Endothelial cell of umbilical vein (primary cell): ENCODE measurements at regions not wholly inside any gene's neighbourhood (a gene's known extent, or its start where the extent isn't known, plus 50 kb on each side); places are given as distances from the start of the nearest gene placed in this dataset.

Experiments used
- BruUV-seq: library from RNA; stranded (reverse); fragments of 400-500 nt; replicated peaks from 2 replicates; lab custom pipeline; 2021; lab: Mats Ljungman, UMichigan
- CTCF ChIA-PET: fragments of 300-600, 350-600 bp; sonication (Branson Sonifier 250); formaldehyde crosslinking; loops from one replicate; lab custom pipeline; 2021; ENCODE audit warnings: antibody characterized with exemption, inconsistent platforms; lab: Charles Lee
- POLR2A ChIA-PET: fragments of 300-600, 350-600 bp; sonication (Branson Sonifier 250); formaldehyde crosslinking; loops from one replicate; lab custom pipeline; 2021; ENCODE audit warnings: antibody characterized with exemption, inconsistent platforms; lab: Charles Lee
- DNase-seq: peaks from one replicate; pipeline ENCODE4 v3.0.0-alpha.2; 2011; ENCODE audit warnings: low read depth, low spot score
- FAIRE-seq: peaks from 2 replicates; lab custom pipeline; 2011; peaks lifted over from hg19 to GRCh38; lab: Jason Lieb, UNC
- H2AFZ ChIP-seq: 2 replicates; pipeline ENCODE4 v1.6.0; 2012; ENCODE audit warnings: low read depth, low read length, control low read depth, inconsistent platforms
- H3K27ac ChIP-seq: 2 replicates; pipeline ENCODE4 v1.5.1; 2011; ENCODE audit warnings: low read depth, mild to moderate bottlenecking, control low read depth, low read length, moderate library complexity; ENCODE audit not compliant: insufficient read depth
- H3K27me3 ChIP-seq, 2 experiments: 2 replicates each; pipeline versions ENCODE4 v1.6.0 to v1.6.1; 2011; ENCODE audit warnings: low read length in 2 of 2, mixed read lengths in 1 of 2; ENCODE audit not compliant: control insufficient read depth in 2 of 2, insufficient read depth in 2 of 2
- H3K36me3 ChIP-seq, 2 experiments: 2 replicates in 1 of 2; 3 replicates in 1 of 2; pipeline ENCODE4 v1.5.1; 2011; ENCODE audit warnings: low read length in 2 of 2, mild to moderate bottlenecking in 1 of 2, moderate library complexity in 1 of 2; ENCODE audit not compliant: control insufficient read depth in 2 of 2, insufficient read depth in 2 of 2; ENCODE audit errors: extremely low read depth in 1 of 2
- H3K4me1 ChIP-seq: 3 replicates; pipeline ENCODE4 v1.5.1; 2011; ENCODE audit warnings: mild to moderate bottlenecking, low read length; ENCODE audit not compliant: control insufficient read depth, insufficient read depth; ENCODE audit errors: extremely low read depth
- H3K4me2 ChIP-seq: 2 replicates; pipeline ENCODE4 v1.6.1; 2011; ENCODE audit warnings: low read length, control low read depth, mixed read lengths; ENCODE audit not compliant: insufficient read depth
- H3K4me3 ChIP-seq, 3 experiments: fragments of 200-600 bp in 1 of 3; sonication (generic), shearing (Covaris generic) in 1 of 3; replicated peaks in 1 of 3; 2 replicates each; pipeline ENCODE4 v1.5.1; 2011 to 2016; ENCODE audit warnings: control low read depth in 3 of 3, low read length in 3 of 3, mild to moderate bottlenecking in 2 of 3, inconsistent platforms in 1 of 3, low read depth in 1 of 3, moderate library complexity in 1 of 3; ENCODE audit not compliant: insufficient read depth in 1 of 3
- H3K79me2 ChIP-seq: 2 replicates; pipeline ENCODE4 v1.6.0; 2012; ENCODE audit warnings: low read length, inconsistent platforms; ENCODE audit not compliant: control insufficient read depth, insufficient read depth
- H3K9ac ChIP-seq: replicated peaks from 2 replicates; pipeline ENCODE3; 2011; ENCODE audit warnings: low read length, control low read depth; ENCODE audit not compliant: insufficient read depth; ENCODE audit errors: extremely low read depth
- H3K9me1 ChIP-seq: replicated peaks from 3 replicates; pipeline ENCODE4 v1.6.0; 2011; ENCODE audit warnings: mild to moderate bottlenecking, low read length; ENCODE audit not compliant: control insufficient read depth, insufficient read depth; ENCODE audit errors: extremely low read depth
- H3K9me3 ChIP-seq: replicated peaks from 2 replicates; pipeline ENCODE4 v1.5.1; 2012; ENCODE audit warnings: low read length, inconsistent platforms; ENCODE audit not compliant: control insufficient read depth, insufficient read depth
- H4K20me1 ChIP-seq: replicated peaks from 2 replicates; pipeline ENCODE3; 2011; ENCODE audit warnings: mild to moderate bottlenecking, low read length; ENCODE audit not compliant: control insufficient read depth, insufficient read depth; ENCODE audit errors: extremely low read depth
- EZH2 ChIP-seq: IDR thresholded peaks from 2 replicates; pipeline ENCODE4 v1.6.1; 2012; ENCODE audit warnings: borderline replicate concordance, low read depth, mild to moderate bottlenecking, moderate library complexity, low read length, inconsistent platforms; ENCODE audit not compliant: severe bottlenecking
- FOS ChIP-seq: IDR thresholded peaks from 2 replicates; pipeline ENCODE4 v1.6.1; 2011; ENCODE audit warnings: mild to moderate bottlenecking, low read length, moderate library complexity, borderline replicate concordance; ENCODE audit not compliant: insufficient read depth
- GATA2 ChIP-seq: IDR thresholded peaks from 2 replicates; pipeline ENCODE4 v1.7.0; 2011; ENCODE audit warnings: low read depth, mild to moderate bottlenecking, moderate library complexity, mixed read lengths, low read length; ENCODE audit not compliant: insufficient read length, insufficient read depth
- JUN ChIP-seq: IDR thresholded peaks from 2 replicates; pipeline ENCODE4 v1.6.1; 2011; ENCODE audit warnings: borderline replicate concordance, low read depth; ENCODE audit not compliant: insufficient read length, insufficient read depth
- POLR2A ChIP-seq: IDR thresholded peaks from 2 replicates; pipeline ENCODE4 v1.6.1; 2012; ENCODE audit warnings: low read depth, mild to moderate bottlenecking, control low read depth, low read length
- POLR2AphosphoS5 ChIP-seq: IDR thresholded peaks from 2 replicates; pipeline ENCODE4 v1.6.1; 2012; ENCODE audit warnings: low read depth, mild to moderate bottlenecking, control low read depth, low read length, moderate library complexity; ENCODE audit not compliant: insufficient read depth
- dilution Hi-C: fragments of 300-500 bp; cut with MboI; formaldehyde crosslinking; loops from one replicate; pipeline ENCODE4 v1.15.0; 2019; ENCODE audit warnings: low sequenced_read_pairs; ENCODE audit not compliant: extremely low pct_ligation_motif_present
- intact Hi-C: fragments of 100-400 bp; cut with micrococcal nuclease; formaldehyde crosslinking; loops from one replicate; pipeline ENCODE4 v1.10.0; 2022
- TF ChIP-seq, protein P1 (sequence below), 2 donors: IDR thresholded peaks; 1 replicate in 1 of 2; 2 replicates in 1 of 2; pipeline ENCODE4 v1.5.1; 2011; ENCODE audit warnings: low read length in 2 of 2, mild to moderate bottlenecking in 2 of 2, moderate library complexity in 2 of 2, control low read depth in 1 of 2, inconsistent platforms in 1 of 2, low read depth in 1 of 2; ENCODE audit not compliant: insufficient read depth in 1 of 2; ENCODE audit errors: extremely low read depth in 1 of 2
- TF ChIP-seq, protein P2 (sequence below): IDR thresholded peaks from 2 replicates; pipeline ENCODE4 v1.6.1; 2011; ENCODE audit not compliant: insufficient read depth, insufficient read length

DNA sequence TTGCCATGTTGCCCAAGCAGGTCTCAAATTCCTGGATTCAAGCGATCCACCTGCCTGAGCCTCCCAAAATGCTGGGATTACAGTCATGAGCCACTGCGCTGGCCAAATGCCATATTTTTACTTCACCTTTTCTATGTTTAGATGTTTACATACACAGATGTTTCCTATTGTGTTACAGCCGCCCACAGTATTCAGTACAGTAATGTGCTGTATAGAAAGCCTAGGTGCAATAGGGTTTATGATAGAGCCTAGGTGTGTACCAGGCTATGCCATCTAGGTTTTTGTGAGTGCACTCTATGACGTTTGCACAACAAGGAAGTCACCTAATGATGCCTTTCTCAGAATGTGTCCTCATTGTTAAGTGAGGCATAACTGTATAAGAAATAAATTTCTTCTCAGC, 153.4 kb downstream of the CHRM3 start:
- POLR2A ChIA-PET = no interaction called here
- H3K27ac ChIP-seq = no peak overlapping the region
- no peak overlapping the region for H2AFZ ChIP-seq
- no peak for FAIRE-seq
- CTCF ChIA-PET = no interaction called here
- intact Hi-C loops = no loop called here
- no peaks in the 10 kb centered on the region for H3K79me2 ChIP-seq
- no peaks in the 10 kb centered on the region for H3K4me1 ChIP-seq
- no peaks in the 10 kb centered on the region for H3K9me1 ChIP-seq
- BruUV-seq = no TSS peak
- no peaks in the 10 kb centered on the region for H3K27me3 ChIP-seq
- H4K20me1 ChIP-seq = no peaks in the 10 kb centered on the region
- dilution Hi-C loops = no loop called here
- H3K4me2 ChIP-seq = no peak overlapping the region
- DNase-seq = no peak
- TF ChIP-seq, protein P1, sequence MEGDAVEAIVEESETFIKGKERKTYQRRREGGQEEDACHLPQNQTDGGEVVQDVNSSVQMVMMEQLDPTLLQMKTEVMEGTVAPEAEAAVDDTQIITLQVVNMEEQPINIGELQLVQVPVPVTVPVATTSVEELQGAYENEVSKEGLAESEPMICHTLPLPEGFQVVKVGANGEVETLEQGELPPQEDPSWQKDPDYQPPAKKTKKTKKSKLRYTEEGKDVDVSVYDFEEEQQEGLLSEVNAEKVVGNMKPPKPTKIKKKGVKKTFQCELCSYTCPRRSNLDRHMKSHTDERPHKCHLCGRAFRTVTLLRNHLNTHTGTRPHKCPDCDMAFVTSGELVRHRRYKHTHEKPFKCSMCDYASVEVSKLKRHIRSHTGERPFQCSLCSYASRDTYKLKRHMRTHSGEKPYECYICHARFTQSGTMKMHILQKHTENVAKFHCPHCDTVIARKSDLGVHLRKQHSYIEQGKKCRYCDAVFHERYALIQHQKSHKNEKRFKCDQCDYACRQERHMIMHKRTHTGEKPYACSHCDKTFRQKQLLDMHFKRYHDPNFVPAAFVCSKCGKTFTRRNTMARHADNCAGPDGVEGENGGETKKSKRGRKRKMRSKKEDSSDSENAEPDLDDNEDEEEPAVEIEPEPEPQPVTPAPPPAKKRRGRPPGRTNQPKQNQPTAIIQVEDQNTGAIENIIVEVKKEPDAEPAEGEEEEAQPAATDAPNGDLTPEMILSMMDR (IDR thresholded peaks at IDR 0.05; ENCODE audit: extremely low read depth in 1 of 2, insufficient read depth in 1 of 2, low read depth in 1 of 2, low read length in 2 of 2) = no peak
- TF ChIP-seq POLR2AphosphoS5 (no peak), EZH2 (no peak), JUN (no peak)
- TF ChIP-seq, protein P2, sequence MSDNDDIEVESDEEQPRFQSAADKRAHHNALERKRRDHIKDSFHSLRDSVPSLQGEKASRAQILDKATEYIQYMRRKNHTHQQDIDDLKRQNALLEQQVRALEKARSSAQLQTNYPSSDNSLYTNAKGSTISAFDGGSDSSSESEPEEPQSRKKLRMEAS = no peak
- no peak overlapping the region for H3K4me3 ChIP-seq
- no peaks in the 10 kb centered on the region for H3K36me3 ChIP-seq
- H3K9ac ChIP-seq = no peak overlapping the region
- peaks cover 2% of the 10 kb centered on the region for H3K9me3 ChIP-seq

DNA sequence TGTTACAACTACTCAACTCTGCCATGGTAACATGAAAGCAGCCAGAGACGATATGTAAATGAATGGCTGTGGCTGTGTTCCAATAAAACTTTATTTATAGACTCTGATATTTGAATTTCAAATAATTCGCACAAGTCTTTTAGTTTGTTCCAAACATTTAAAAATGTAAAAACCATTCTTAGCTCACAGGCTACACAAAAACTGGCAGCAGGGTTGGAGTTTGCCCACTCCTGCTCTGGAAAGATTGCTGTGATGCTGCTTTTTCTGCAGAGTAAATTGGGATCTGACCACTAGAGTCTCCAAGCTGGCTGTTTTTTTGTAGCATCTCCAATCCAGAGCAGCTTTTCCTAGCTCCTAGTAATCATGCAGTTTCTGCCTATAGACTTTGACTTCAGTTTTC, 157.5 kb downstream of the CHRM3 start:
- Histone ChIP-seq H3K79me2 (no peaks in the 10 kb centered on the region), H3K9me1 (no peaks in the 10 kb centered on the region), H4K20me1 (no peaks in the 10 kb centered on the region), H3K27ac (no peak overlapping the region), H3K4me2 (no peak overlapping the region), H3K9ac (no peak overlapping the region), H2AFZ (no peak overlapping the region), H3K4me1 (no peaks in the 10 kb centered on the region), H3K36me3 (no peaks in the 10 kb centered on the region), H3K9me3 (peaks cover 1% of the 10 kb centered on the region), H3K4me3 (no peak overlapping the region), H3K27me3 (no peaks in the 10 kb centered on the region)
- FAIRE-seq = no peak
- ChIA-PET CTCF (no interaction called here), POLR2A (no interaction called here)
- no peak for TF ChIP-seq FOS
- TF ChIP-seq, protein P2 = no peak
- TF ChIP-seq POLR2A = no peak
- TF ChIP-seq, protein P1 (IDR thresholded peaks at IDR 0.05; ENCODE audit: extremely low read depth in 1 of 2, insufficient read depth in 1 of 2, low read depth in 1 of 2, low read length in 2 of 2) = no peak
- TF ChIP-seq EZH2 = no peak
- no peak for TF ChIP-seq JUN
- no peak for TF ChIP-seq GATA2
- no peak for DNase-seq
- dilution Hi-C loops = no loop called here
- intact Hi-C loops = no loop called here
- BruUV-seq = no TSS peak
